GM12878 (cell line): ENCODE measurements at regions not wholly inside any gene's neighbourhood (a gene's known extent, or its start where the extent isn't known, plus 50 kb on each side); places are given as distances from the start of the nearest gene placed in this dataset.

Experiments used
- ATAC-seq: fragments of 200-7000 bp; cut with Tn5 transposase; 3 replicates; pipeline ENCODE4 v1.9.1; 2020; ENCODE audit warnings: mild to moderate bottlenecking, moderate library complexity
- BruUV-seq: library from RNA; stranded (reverse); fragments of 400-500 nt; replicated peaks from 2 replicates; lab custom pipeline; 2021; lab: Mats Ljungman, UMichigan
- CTCF ChIA-PET: fragments of 300-600 bp; sonication (Branson Sonifier 250); formaldehyde crosslinking; extraction: SDS; loops from one replicate; lab custom pipeline; 2021; ENCODE audit warnings: inconsistent platforms; lab: Yijun Ruan, JAX
- POLR2A ChIA-PET: fragments of 350-600 bp; formaldehyde crosslinking; extraction: SDS; loops from one replicate; lab custom pipeline; 2021; ENCODE audit warnings: inconsistent platforms; lab: Charles Lee
- RAD21 ChIA-PET: fragments of 300-600 bp; sonication (Branson Sonifier 250); formaldehyde crosslinking; loops from one replicate; lab custom pipeline; 2023; ENCODE audit warnings: antibody characterized with exemption; ENCODE audit not compliant: unreplicated experiment; lab: Charles Lee
- SMC1A ChIA-PET: fragments of 300-600 bp; sonication (Branson Sonifier 250); formaldehyde crosslinking; loops from one replicate; lab custom pipeline; 2023; ENCODE audit not compliant: unreplicated experiment, uncharacterized antibody; lab: Charles Lee
- DNase-seq: peaks from one replicate; pipeline ENCODE4 v3.0.0-alpha.2; 2011; ENCODE audit warnings: low read depth, low spot score
- FAIRE-seq: peaks from 3 replicates; lab custom pipeline; 2011; peaks lifted over from hg19 to GRCh38; lab: Jason Lieb, UNC
- H2AFZ ChIP-seq: 2 replicates; pipeline ENCODE4 v1.6.0; 2011; ENCODE audit warnings: low read depth, low read length, control low read depth; ENCODE audit not compliant: control insufficient read depth
- H3K27ac ChIP-seq: 2 replicates; pipeline ENCODE4 v1.5.1; 2011; ENCODE audit warnings: control low read depth; ENCODE audit not compliant: control insufficient read depth, insufficient read depth
- H3K27me3 ChIP-seq, 2 experiments: replicated peaks in 1 of 2; 2 replicates each; pipeline versions ENCODE4 v1.6.0 to v1.6.1; 2011; ENCODE audit warnings: low read length in 1 of 2; ENCODE audit not compliant: control insufficient read depth in 2 of 2, insufficient read depth in 2 of 2
- H3K36me3 ChIP-seq, 2 experiments: 2 replicates each; pipeline ENCODE4 v1.5.1; 2011; ENCODE audit warnings: low read length in 1 of 2; ENCODE audit not compliant: control insufficient read depth in 2 of 2, insufficient read depth in 2 of 2
- H3K4me1 ChIP-seq: 2 replicates; pipeline ENCODE4 v1.6.1; 2011; ENCODE audit warnings: mild to moderate bottlenecking, low read length, moderate library complexity, mixed read lengths; ENCODE audit not compliant: control insufficient read depth, insufficient read depth
- H3K4me2 ChIP-seq: 2 replicates; pipeline ENCODE4 v1.6.0; 2011; ENCODE audit warnings: control low read depth; ENCODE audit not compliant: control insufficient read depth, insufficient read depth
- H3K4me3 ChIP-seq: fragments of 200-600 bp; sonication (generic); 2 replicates; pipeline ENCODE4 v1.5.1; 2016
- H3K79me2 ChIP-seq: 2 replicates; pipeline ENCODE4 v1.6.0; 2011; ENCODE audit warnings: low read length; ENCODE audit not compliant: control insufficient read depth, insufficient read depth
- H3K9ac ChIP-seq: 2 replicates; pipeline ENCODE4 v1.8.0; 2011; ENCODE audit warnings: low read length, control low read depth, mixed read lengths; ENCODE audit not compliant: control insufficient read depth, insufficient read depth
- H3K9me3 ChIP-seq: replicated peaks from 3 replicates; pipeline ENCODE4 v1.5.1; 2011; ENCODE audit warnings: mild to moderate bottlenecking, low read length; ENCODE audit not compliant: control insufficient read depth, insufficient read depth
- H4K20me1 ChIP-seq: 2 replicates; pipeline ENCODE4 v1.6.0; 2011; ENCODE audit not compliant: control insufficient read depth, insufficient read depth
- CHD4 ChIP-seq: fragments of 200-600 bp; sonication (generic); IDR thresholded peaks from 2 replicates; pipeline ENCODE4 v1.6.1; 2016; ENCODE audit warnings: mild to moderate bottlenecking
- KAT2A ChIP-seq: conservative IDR thresholded peaks from 2 replicates; pipeline ENCODE4 v1.6.1; 2011; ENCODE audit warnings: low read depth, low read length; ENCODE audit not compliant: control insufficient read depth
- MEF2B ChIP-seq: fragments of 450-650 bp; IDR thresholded peaks from 2 replicates; pipeline ENCODE4 v1.6.1; 2018; ENCODE audit warnings: mild to moderate bottlenecking, moderate library complexity; ENCODE audit not compliant: partially characterized antibody, poor library complexity, severe bottlenecking
- MTA3 ChIP-seq: IDR thresholded peaks from 2 replicates; pipeline ENCODE4 v1.6.1; 2012; ENCODE audit warnings: low read length, inconsistent platforms, borderline replicate concordance
- MXI1 ChIP-seq: fragments of 150-350 bp; IDR thresholded peaks from 2 replicates; pipeline ENCODE4 v1.6.1; 2011; ENCODE audit warnings: low read depth, mild to moderate bottlenecking, inconsistent platforms, low read length, improper control_type of control experiment
- NR2C1 ChIP-seq: fragments of 450-650 bp; IDR thresholded peaks from 2 replicates; pipeline ENCODE4 v1.6.1; 2017; ENCODE audit warnings: antibody characterized with exemption, mild to moderate bottlenecking, moderate library complexity
- NR2F1 ChIP-seq: fragments of 450-650 bp; conservative IDR thresholded peaks from 2 replicates; pipeline ENCODE4 v1.6.1; 2017; ENCODE audit warnings: mild to moderate bottlenecking
- SPI1 ChIP-seq: IDR thresholded peaks from 2 replicates; pipeline ENCODE4 v1.6.1; 2011; ENCODE audit warnings: low read depth, mild to moderate bottlenecking, low read length, moderate library complexity, borderline replicate concordance; ENCODE audit not compliant: insufficient read depth
- TBL1XR1 ChIP-seq: IDR thresholded peaks from 2 replicates; pipeline ENCODE4 v1.6.1; 2012; ENCODE audit warnings: low read depth, low read length, improper control_type of control experiment
- TCF7 ChIP-seq: IDR thresholded peaks from 2 replicates; pipeline ENCODE4 v1.6.1; 2014; ENCODE audit warnings: antibody characterized with exemption, borderline replicate concordance
- WGBS: methylation state at CpG from one replicate; pipeline ENCODE4 v1.1.6; 2016; ENCODE audit warnings: low lambda C conversion rate; ENCODE audit not compliant: insufficient replicate concordance, insufficient coverage; ENCODE audit errors: missing lambda C conversion rate; 5-methylcytosine and 5-hydroxymethylcytosine counted together
- in situ Hi-C: fragments of 300-500 bp; cut with MboI; formaldehyde crosslinking; loops from 9 replicates; pipeline ENCODE4 v1.14.3; 2018; ENCODE audit warnings: mixed read lengths
- intact Hi-C: fragments of 100-400 bp; cut with micrococcal nuclease; formaldehyde crosslinking; loops from one replicate; pipeline ENCODE4 v1.14.2; 2022; ENCODE audit not compliant: unreplicated experiment
- TF ChIP-seq, protein P1 (sequence below): IDR thresholded peaks from 2 replicates; pipeline ENCODE4 v1.6.1; 2012; ENCODE audit warnings: low read depth, low read length, improper control_type of control experiment
- TF ChIP-seq, protein P2 (sequence below): fragments of 450-650 bp; formaldehyde crosslinking; IDR thresholded peaks from 2 replicates; pipeline ENCODE4 v1.4.0; 2022; ENCODE audit warnings: mild to moderate bottlenecking, moderate library complexity
- TF ChIP-seq, protein P3 (sequence below): fragments of 450-650 bp; IDR thresholded peaks from 2 replicates; pipeline ENCODE4 v1.6.1; 2017; ENCODE audit warnings: antibody characterized with exemption, mild to moderate bottlenecking, moderate library complexity
- TF ChIP-seq, protein P4 (sequence below): IDR thresholded peaks from 2 replicates; pipeline ENCODE4 v1.6.1; 2011; ENCODE audit warnings: low read depth, mild to moderate bottlenecking, low read length, moderate library complexity, borderline replicate concordance; ENCODE audit errors: extremely low read depth

DNA sequence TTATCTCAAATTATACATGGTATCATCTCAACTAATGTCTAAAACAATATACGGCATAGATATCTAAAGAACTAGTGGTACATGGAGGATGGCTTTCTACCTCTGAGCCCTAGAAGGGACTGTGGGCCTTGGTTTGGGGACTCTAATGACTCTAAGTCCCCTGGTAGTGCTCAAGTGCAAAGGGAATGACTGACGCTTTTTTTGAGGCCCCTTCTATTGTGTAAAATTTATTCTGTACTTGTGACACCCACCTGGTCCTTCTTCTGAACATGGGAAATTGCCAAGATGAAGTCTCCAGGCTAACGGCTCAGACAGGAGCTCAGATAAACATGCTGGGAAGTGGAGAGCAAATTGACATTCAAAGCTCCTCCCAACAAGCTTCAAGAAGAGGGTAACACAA, 53.4 kb upstream of the IGLL5 start:
- ChIA-PET RAD21 (interaction anchor here (1.1 kb wide), 1 partner anchor 27 kb away, joined by 3 read pairs; no protein-coding TSS in a partner anchor), CTCF (interaction anchor here (1.3 kb wide), 1 partner anchor 120 kb away, joined by 4 read pairs; no protein-coding TSS in a partner anchor), SMC1A (interaction anchor here (1.1 kb wide), 1 partner anchor 17 kb away, joined by 3 read pairs; no protein-coding TSS in a partner anchor), POLR2A (no interaction called here)
- no peak for FAIRE-seq
- no peaks in the 10 kb centered on the region; the same call in 1 of the 2 replicates for H3K4me1 ChIP-seq
- in situ Hi-C loops (no loop called here), intact Hi-C loops (no loop called here)
- WGBS: 62% methylated on average over 3 of the region's 3 CpGs
- no peaks in the 10 kb centered on the region for H3K27me3 ChIP-seq
- H3K36me3 ChIP-seq: no peaks in the 10 kb centered on the region
- no peaks in the 10 kb centered on the region; the same call in 2 of the 3 replicates for H3K9me3 ChIP-seq
- DNase-seq: no peak
- no peak overlapping the region for H2AFZ ChIP-seq
- ATAC-seq: no peak
- BruUV-seq: no TSS peak
- H4K20me1 ChIP-seq: no peaks in the 10 kb centered on the region
- TF ChIP-seq, protein P1, sequence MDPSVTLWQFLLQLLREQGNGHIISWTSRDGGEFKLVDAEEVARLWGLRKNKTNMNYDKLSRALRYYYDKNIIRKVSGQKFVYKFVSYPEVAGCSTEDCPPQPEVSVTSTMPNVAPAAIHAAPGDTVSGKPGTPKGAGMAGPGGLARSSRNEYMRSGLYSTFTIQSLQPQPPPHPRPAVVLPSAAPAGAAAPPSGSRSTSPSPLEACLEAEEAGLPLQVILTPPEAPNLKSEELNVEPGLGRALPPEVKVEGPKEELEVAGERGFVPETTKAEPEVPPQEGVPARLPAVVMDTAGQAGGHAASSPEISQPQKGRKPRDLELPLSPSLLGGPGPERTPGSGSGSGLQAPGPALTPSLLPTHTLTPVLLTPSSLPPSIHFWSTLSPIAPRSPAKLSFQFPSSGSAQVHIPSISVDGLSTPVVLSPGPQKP: no peak
- TF ChIP-seq KAT2A (no peak), NR2C1 (no peak), TCF7 (no peak), NR2F1 (no peak), SPI1 (no peak), TBL1XR1 (no peak), MXI1 (no peak), MEF2B (no peak), CHD4 (no peak), MTA3 (no peak)
- TF ChIP-seq, protein P2, sequence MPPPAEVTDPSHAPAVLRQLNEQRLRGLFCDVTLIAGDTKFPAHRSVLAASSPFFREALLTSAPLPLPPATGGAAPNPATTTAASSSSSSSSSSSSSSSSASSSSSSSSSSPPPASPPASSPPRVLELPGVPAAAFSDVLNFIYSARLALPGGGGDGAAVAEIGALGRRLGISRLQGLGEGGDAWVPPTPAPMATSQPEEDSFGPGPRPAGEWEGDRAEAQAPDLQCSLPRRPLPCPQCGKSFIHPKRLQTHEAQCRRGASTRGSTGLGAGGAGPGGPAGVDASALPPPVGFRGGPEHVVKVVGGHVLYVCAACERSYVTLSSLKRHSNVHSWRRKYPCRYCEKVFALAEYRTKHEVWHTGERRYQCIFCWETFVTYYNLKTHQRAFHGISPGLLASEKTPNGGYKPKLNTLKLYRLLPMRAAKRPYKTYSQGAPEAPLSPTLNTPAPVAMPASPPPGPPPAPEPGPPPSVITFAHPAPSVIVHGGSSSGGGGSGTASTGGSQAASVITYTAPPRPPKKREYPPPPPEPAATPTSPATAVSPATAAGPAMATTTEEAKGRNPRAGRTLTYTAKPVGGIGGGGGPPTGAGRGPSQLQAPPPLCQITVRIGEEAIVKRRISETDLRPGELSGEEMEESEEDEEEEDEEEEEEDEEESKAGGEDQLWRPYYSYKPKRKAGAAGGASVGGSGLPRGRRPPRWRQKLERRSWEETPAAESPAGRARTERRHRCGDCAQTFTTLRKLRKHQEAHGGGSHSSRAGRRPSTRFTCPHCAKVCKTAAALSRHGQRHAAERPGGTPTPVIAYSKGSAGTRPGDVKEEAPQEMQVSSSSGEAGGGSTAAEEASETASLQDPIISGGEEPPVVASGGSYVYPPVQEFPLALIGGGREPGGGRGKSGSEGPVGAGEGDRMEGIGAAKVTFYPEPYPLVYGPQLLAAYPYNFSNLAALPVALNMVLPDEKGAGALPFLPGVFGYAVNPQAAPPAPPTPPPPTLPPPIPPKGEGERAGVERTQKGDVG: no peak
- TF ChIP-seq, protein P3, sequence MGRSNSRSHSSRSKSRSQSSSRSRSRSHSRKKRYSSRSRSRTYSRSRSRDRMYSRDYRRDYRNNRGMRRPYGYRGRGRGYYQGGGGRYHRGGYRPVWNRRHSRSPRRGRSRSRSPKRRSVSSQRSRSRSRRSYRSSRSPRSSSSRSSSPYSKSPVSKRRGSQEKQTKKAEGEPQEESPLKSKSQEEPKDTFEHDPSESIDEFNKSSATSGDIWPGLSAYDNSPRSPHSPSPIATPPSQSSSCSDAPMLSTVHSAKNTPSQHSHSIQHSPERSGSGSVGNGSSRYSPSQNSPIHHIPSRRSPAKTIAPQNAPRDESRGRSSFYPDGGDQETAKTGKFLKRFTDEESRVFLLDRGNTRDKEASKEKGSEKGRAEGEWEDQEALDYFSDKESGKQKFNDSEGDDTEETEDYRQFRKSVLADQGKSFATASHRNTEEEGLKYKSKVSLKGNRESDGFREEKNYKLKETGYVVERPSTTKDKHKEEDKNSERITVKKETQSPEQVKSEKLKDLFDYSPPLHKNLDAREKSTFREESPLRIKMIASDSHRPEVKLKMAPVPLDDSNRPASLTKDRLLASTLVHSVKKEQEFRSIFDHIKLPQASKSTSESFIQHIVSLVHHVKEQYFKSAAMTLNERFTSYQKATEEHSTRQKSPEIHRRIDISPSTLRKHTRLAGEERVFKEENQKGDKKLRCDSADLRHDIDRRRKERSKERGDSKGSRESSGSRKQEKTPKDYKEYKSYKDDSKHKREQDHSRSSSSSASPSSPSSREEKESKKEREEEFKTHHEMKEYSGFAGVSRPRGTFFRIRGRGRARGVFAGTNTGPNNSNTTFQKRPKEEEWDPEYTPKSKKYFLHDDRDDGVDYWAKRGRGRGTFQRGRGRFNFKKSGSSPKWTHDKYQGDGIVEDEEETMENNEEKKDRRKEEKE: no peak
- TF ChIP-seq, protein P4, sequence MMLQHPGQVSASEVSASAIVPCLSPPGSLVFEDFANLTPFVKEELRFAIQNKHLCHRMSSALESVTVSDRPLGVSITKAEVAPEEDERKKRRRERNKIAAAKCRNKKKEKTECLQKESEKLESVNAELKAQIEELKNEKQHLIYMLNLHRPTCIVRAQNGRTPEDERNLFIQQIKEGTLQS: no peak
- no peak overlapping the region for H3K27ac ChIP-seq
- no peaks in the 10 kb centered on the region for H3K79me2 ChIP-seq
- no peak overlapping the region for H3K4me3 ChIP-seq
- H3K9ac ChIP-seq: no peak overlapping the region
- H3K4me2 ChIP-seq: no peak overlapping the region
